Astrocyte (in vitro differentiated cells and primary cell): ENCODE measurements at regions not wholly inside any gene's neighbourhood (a gene's known extent, or its start where the extent isn't known, plus 50 kb on each side); places are given as distances from the start of the nearest gene placed in this dataset.

Experiments used
- DNase-seq: peaks from one replicate; pipeline ENCODE4 v3.0.0-alpha.2; 2010; ENCODE audit warnings: low read depth
- FAIRE-seq: peaks from 2 replicates; lab custom pipeline; 2011; peaks lifted over from hg19 to GRCh38; lab: Jason Lieb, UNC
- H2AFZ ChIP-seq: 2 replicates; pipeline ENCODE4 v1.6.0; 2012; ENCODE audit warnings: low read depth, low read length, inconsistent platforms
- H3K27ac ChIP-seq: 2 replicates; pipeline ENCODE4 v1.5.1; 2011; ENCODE audit warnings: low read depth, low read length, inconsistent platforms
- H3K27me3 ChIP-seq: 2 replicates; pipeline ENCODE4 v1.6.0; 2011; ENCODE audit warnings: low read length, inconsistent platforms; ENCODE audit not compliant: insufficient read depth
- H3K36me3 ChIP-seq: 2 replicates; pipeline ENCODE4 v1.5.1; 2011; ENCODE audit warnings: low read length, inconsistent platforms; ENCODE audit not compliant: insufficient read depth
- H3K4me1 ChIP-seq: 2 replicates; pipeline ENCODE4 v1.5.1; 2011; ENCODE audit warnings: low read length, inconsistent platforms; ENCODE audit not compliant: insufficient read depth
- H3K4me2 ChIP-seq: 2 replicates; pipeline ENCODE4 v1.6.0; 2012; ENCODE audit warnings: low read length, inconsistent platforms
- H3K4me3 ChIP-seq: 2 replicates; pipeline ENCODE4 v1.5.1; 2011; ENCODE audit warnings: low read depth, mild to moderate bottlenecking, low read length, inconsistent platforms; ENCODE audit not compliant: insufficient read depth
- H3K79me2 ChIP-seq: 2 replicates; pipeline ENCODE4 v1.6.0; 2012; ENCODE audit warnings: mild to moderate bottlenecking, low read length, inconsistent platforms; ENCODE audit not compliant: insufficient read depth
- H3K9ac ChIP-seq: 2 replicates; pipeline ENCODE4 v1.6.0; 2012; ENCODE audit warnings: mild to moderate bottlenecking, low read length, inconsistent platforms
- H3K9me3 ChIP-seq: 2 replicates; pipeline ENCODE4 v1.5.1; 2012; ENCODE audit warnings: low read depth, mild to moderate bottlenecking, low read length, inconsistent platforms; ENCODE audit not compliant: insufficient read depth
- H4K20me1 ChIP-seq: 2 replicates; pipeline ENCODE4 v1.6.0; 2012; ENCODE audit warnings: low read length, inconsistent platforms; ENCODE audit not compliant: insufficient read depth
- H3K27ac Mint-ChIP-seq: one replicate; pipeline ENCODE4 v1.8.0; 2021; ENCODE audit warnings: mild to moderate bottlenecking, mixed read lengths; ENCODE audit not compliant: unreplicated experiment
- H3K27me3 Mint-ChIP-seq: one replicate; pipeline ENCODE4 v1.8.0; 2021; ENCODE audit warnings: low read depth, mixed read lengths; ENCODE audit not compliant: unreplicated experiment
- H3K36me3 Mint-ChIP-seq: one replicate; pipeline ENCODE4 v1.8.0; 2021; ENCODE audit warnings: low read depth, mixed read lengths; ENCODE audit not compliant: unreplicated experiment
- H3K4me1 Mint-ChIP-seq: one replicate; pipeline ENCODE4 v1.8.0; 2021; ENCODE audit warnings: low read depth, mixed read lengths; ENCODE audit not compliant: unreplicated experiment
- H3K4me3 Mint-ChIP-seq: one replicate; pipeline ENCODE4 v1.8.0; 2021; ENCODE audit warnings: mild to moderate bottlenecking, moderate library complexity, mixed read lengths; ENCODE audit not compliant: unreplicated experiment
- H3K9me3 Mint-ChIP-seq: one replicate; pipeline ENCODE4 v1.8.0; 2021; ENCODE audit warnings: mild to moderate bottlenecking, mixed read lengths; ENCODE audit not compliant: unreplicated experiment
- EZH2 ChIP-seq: IDR thresholded peaks from 2 replicates; pipeline ENCODE4 v1.6.1; 2012; ENCODE audit warnings: mild to moderate bottlenecking, low read length, inconsistent platforms; ENCODE audit not compliant: insufficient read depth
- TF ChIP-seq, protein P1 (sequence below): IDR thresholded peaks from 2 replicates; pipeline ENCODE4 v1.5.1; 2011; ENCODE audit warnings: low read depth, mild to moderate bottlenecking, inconsistent platforms, low read length, moderate library complexity; ENCODE audit not compliant: insufficient read depth

DNA sequence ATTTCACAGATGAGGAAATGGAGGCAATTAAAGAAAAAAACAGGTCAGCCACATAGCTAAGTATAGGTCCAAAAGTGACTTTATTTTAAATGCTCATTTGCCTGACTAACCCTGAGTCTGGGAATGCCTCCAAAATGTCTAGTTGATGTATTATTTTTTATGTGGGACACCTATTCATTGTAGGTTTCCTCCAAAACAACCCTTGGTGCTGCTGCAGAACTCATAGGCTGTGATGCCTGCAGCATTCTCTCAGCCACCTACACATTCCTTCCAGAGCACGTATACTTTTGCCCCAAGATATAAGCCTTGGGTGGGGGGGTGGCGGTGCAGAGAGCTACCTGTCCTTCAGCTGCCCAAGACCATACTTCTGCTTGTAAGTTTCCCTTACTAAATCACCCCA is 77.4 kb downstream of the MSX2 start:
- peaks cover 5% of the 10 kb centered on the region for H3K9me3 Mint-ChIP-seq
- no peak overlapping the region for H3K4me3 Mint-ChIP-seq
- H4K20me1 ChIP-seq: no peaks in the 10 kb centered on the region
- TF ChIP-seq, protein P1, sequence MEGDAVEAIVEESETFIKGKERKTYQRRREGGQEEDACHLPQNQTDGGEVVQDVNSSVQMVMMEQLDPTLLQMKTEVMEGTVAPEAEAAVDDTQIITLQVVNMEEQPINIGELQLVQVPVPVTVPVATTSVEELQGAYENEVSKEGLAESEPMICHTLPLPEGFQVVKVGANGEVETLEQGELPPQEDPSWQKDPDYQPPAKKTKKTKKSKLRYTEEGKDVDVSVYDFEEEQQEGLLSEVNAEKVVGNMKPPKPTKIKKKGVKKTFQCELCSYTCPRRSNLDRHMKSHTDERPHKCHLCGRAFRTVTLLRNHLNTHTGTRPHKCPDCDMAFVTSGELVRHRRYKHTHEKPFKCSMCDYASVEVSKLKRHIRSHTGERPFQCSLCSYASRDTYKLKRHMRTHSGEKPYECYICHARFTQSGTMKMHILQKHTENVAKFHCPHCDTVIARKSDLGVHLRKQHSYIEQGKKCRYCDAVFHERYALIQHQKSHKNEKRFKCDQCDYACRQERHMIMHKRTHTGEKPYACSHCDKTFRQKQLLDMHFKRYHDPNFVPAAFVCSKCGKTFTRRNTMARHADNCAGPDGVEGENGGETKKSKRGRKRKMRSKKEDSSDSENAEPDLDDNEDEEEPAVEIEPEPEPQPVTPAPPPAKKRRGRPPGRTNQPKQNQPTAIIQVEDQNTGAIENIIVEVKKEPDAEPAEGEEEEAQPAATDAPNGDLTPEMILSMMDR: no peak
- no peak for TF ChIP-seq EZH2
- no peak for FAIRE-seq
- H3K27ac ChIP-seq: no peak overlapping the region
- no peaks in the 10 kb centered on the region for H3K27me3 ChIP-seq
- H3K9me3 ChIP-seq: no peaks in the 10 kb centered on the region
- no peak overlapping the region for H3K27ac Mint-ChIP-seq
- H3K27me3 Mint-ChIP-seq: peaks cover 3% of the 10 kb centered on the region
- H3K4me2 ChIP-seq: no peak overlapping the region
- no peaks in the 10 kb centered on the region for H3K79me2 ChIP-seq
- H3K4me1 ChIP-seq: peaks cover 8% of the 10 kb centered on the region
- no peak overlapping the region for H3K9ac ChIP-seq
- H3K4me1 Mint-ChIP-seq: peaks cover 14% of the 10 kb centered on the region
- H3K4me3 ChIP-seq: no peak overlapping the region
- no peak overlapping the region for H2AFZ ChIP-seq
- H3K36me3 Mint-ChIP-seq: no peaks in the 10 kb centered on the region
- DNase-seq: peak; percentile 90
- no peaks in the 10 kb centered on the region for H3K36me3 ChIP-seq

DNA sequence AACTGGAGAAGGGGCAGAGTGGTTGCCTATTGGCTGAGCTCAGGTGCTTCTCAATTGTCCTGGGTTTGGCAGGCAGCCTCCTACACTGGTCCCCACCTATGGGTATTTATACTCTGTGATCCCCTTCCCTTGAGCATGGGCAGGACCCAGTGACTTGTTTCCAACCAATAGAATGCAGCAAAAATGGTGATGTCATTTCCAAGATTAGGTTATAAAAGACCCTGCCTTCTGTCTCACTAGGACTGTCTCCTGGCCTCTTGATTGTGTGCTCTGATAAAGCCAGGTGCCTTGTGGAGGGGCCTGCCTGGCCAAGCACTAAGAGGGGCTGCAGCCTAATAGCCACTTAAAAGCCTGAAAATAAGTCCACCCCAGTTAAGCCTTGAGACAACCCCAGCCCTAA is 76.1 kb downstream of the MSX2 start:
- no peaks in the 10 kb centered on the region for H4K20me1 ChIP-seq
- Mint-ChIP-seq H3K27ac (no peak overlapping the region), H3K27me3 (peaks cover 4% of the 10 kb centered on the region), H3K4me1 (peaks cover 14% of the 10 kb centered on the region), H3K4me3 (no peak overlapping the region), H3K9me3 (peaks cover 5% of the 10 kb centered on the region), H3K36me3 (no peaks in the 10 kb centered on the region)
- H2AFZ ChIP-seq: no peak overlapping the region
- H3K4me1 ChIP-seq: peaks cover 8% of the 10 kb centered on the region
- H3K79me2 ChIP-seq: no peaks in the 10 kb centered on the region
- no peaks in the 10 kb centered on the region for H3K36me3 ChIP-seq
- H3K4me2 ChIP-seq: no peak overlapping the region
- no peaks in the 10 kb centered on the region for H3K27me3 ChIP-seq
- no peak overlapping the region for H3K9ac ChIP-seq
- no peak for TF ChIP-seq EZH2
- TF ChIP-seq, protein P1: no peak
- no peak overlapping the region for H3K4me3 ChIP-seq
- H3K9me3 ChIP-seq: no peaks in the 10 kb centered on the region
- FAIRE-seq (no peak), DNase-seq (no peak)
- H3K27ac ChIP-seq: no peak overlapping the region

- Mint-ChIP-seq H3K27me3 (peaks cover 4% of the 10 kb centered on the region), H3K4me1 (peaks cover 14% of the 10 kb centered on the region), H3K27ac (peak overlapping the region; percentile 55), H3K4me3 (no peak overlapping the region), H3K9me3 (no peaks in the 10 kb centered on the region), H3K36me3 (no peaks in the 10 kb centered on the region)
- FAIRE-seq: no peak
- Histone ChIP-seq H3K27ac (peak overlapping the region; percentile 42), H3K4me2 (peak overlapping the region; percentile 55), H3K4me1 (peaks cover 8% of the 10 kb centered on the region), H4K20me1 (no peaks in the 10 kb centered on the region), H3K79me2 (no peaks in the 10 kb centered on the region), H3K9me3 (no peaks in the 10 kb centered on the region), H3K4me3 (no peak overlapping the region), H3K36me3 (no peaks in the 10 kb centered on the region), H2AFZ (peak overlapping the region; percentile 32), H3K9ac (peak overlapping the region; percentile 33), H3K27me3 (no peaks in the 10 kb centered on the region)
- DNase-seq: peak; percentile 85
- TF ChIP-seq EZH2: no peak
These were observed 74.7 kb downstream of the MSX2 start for GRCh38 chr5:174799121-174799520.
